GM10248 (cell line): ENCODE measurements at regions not wholly inside any gene's neighbourhood (a gene's known extent, or its start where the extent isn't known, plus 50 kb on each side); places are given as distances from the start of the nearest gene placed in this dataset.

Experiments used
- CTCF ChIA-PET: fragments of 300-600 bp; sonication (Branson Sonifier 250); formaldehyde crosslinking; extraction: SDS; loops from one replicate; lab custom pipeline; 2021; ENCODE audit warnings: antibody characterized with exemption; lab: Yijun Ruan, JAX
- POLR2A ChIA-PET: fragments of 350-650 bp; sonication (Branson Sonifier 250); formaldehyde crosslinking; extraction: SDS; loops from one replicate; lab custom pipeline; 2020; ENCODE audit warnings: antibody characterized with exemption; lab: Yijun Ruan, JAX
- DNase-seq: peaks from one replicate; pipeline ENCODE4 v3.0.0; 2012; ENCODE audit errors: extremely low spot score
- CTCF ChIP-seq: IDR thresholded peaks from 2 replicates; pipeline ENCODE4 v1.5.1; 2012; ENCODE audit warnings: mild to moderate bottlenecking, low read depth; ENCODE audit errors: extremely low read depth, missing control alignments, control extremely low read depth

DNA sequence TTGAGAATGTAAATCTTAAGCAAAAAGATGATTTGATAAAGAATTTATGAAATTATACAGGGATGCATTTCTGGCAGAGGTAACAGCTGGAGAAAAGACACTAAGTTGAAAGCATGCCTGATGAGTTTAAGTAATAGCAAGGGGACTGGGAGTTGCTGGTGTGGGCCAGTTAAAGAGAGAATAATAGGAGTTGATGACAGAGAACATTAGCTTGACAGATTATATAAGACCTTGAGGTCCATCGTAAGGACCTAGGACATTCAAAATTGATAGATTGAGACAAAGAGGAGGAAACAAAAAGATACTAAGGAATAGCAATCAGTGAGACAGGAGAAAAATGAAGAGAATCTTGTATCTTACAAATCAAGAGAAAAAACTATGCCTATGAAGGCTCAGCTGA, 84.7 kb upstream of the TMPRSS15 start:
- CTCF ChIA-PET: no interaction called here
- no peak for DNase-seq
- POLR2A ChIA-PET: no interaction called here
- no peak for TF ChIP-seq CTCF

GRCh38 chr21:18493422-18493821, 89.8 kb upstream of the TMPRSS15 start:
- no peak for DNase-seq
- no peak for TF ChIP-seq CTCF
- POLR2A ChIA-PET: no interaction called here
- CTCF ChIA-PET: interaction anchor here (0.7 kb wide), 1 partner anchor 15 kb away, joined by 3 read pairs; no protein-coding TSS in a partner anchor

- CTCF ChIA-PET: no interaction called here
Measured at GRCh38 chr21:18495523-18495922, 91.9 kb upstream of the TMPRSS15 start.

GRCh38 chr21:18498431-18498830, 94.8 kb upstream of the TMPRSS15 start:
- ChIA-PET CTCF (no interaction called here), POLR2A (no interaction called here)
- no peak for TF ChIP-seq CTCF
- no peak for DNase-seq

More at GRCh38 chr21:18495523-18495922, 91.9 kb upstream of the TMPRSS15 start:
- DNase-seq: no peak
- no peak for TF ChIP-seq CTCF
- POLR2A ChIA-PET: no interaction called here

DNA sequence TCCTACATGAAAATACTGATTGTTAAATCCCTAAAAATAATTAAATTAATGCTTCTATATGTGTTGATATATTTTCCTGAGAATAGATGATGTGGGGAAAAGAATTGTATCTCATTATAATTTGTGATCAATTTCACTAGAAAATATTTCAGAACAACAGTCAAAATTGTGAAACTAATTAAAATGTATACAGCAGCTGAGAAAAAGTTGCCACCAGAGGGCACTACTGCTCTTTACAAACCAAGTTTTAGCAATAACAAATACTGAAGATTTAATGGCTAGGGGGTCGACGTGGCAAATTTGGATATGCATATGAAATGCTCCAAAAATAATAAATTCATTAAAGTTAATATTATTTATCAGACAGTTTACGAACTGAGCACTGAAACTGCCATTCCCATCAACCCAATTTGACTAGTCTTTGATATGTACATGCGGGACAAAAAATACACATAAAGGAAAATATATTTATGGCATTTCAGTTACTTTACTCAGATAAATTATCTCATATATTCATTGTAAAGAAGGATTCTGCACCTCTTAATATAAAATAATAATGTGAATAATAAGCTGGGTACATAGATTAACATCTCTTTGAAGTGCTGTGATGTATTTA, 96.3 kb upstream of the TMPRSS15 start:
- ChIA-PET POLR2A (no interaction called here), CTCF (interaction anchor here (0.7 to 1.4 kb wide), 5 partner anchors 8 to 25 kb away, joined by 3 to 4 read pairs (median 3); no protein-coding TSS in a partner anchor)
- peak; percentile 63 for TF ChIP-seq CTCF
- DNase-seq: no peak

GRCh38 chr21:18518054-18518481, 114.5 kb upstream of the TMPRSS15 start:
- CTCF ChIA-PET: interaction anchor here (1.2 kb wide), 1 partner anchor 15 kb away, joined by 3 read pairs; no protein-coding TSS in a partner anchor
- DNase-seq: no peak
- TF ChIP-seq CTCF: no peak
- POLR2A ChIA-PET: no interaction called here
